K562 (cell line): ENCODE measurements at regions not wholly inside any gene's neighbourhood (a gene's known extent, or its start where the extent isn't known, plus 50 kb on each side); places are given as distances from the start of the nearest gene placed in this dataset.

Experiments used
- BACH1 ChIP-seq: fragments of 200-800 bp; sonication (Bioruptor generic); IDR thresholded peaks from 2 replicates; pipeline ENCODE4 v1.6.1; 2016; ENCODE audit warnings: missing genetic modification characterization, missing compliant biosample characterization
- ESRRA ChIP-seq: fragments of 450-650 bp; IDR thresholded peaks from 2 replicates; pipeline ENCODE4 v1.6.1; 2014; ENCODE audit warnings: low read depth, mild to moderate bottlenecking, moderate library complexity, borderline replicate concordance
- KDM1A ChIP-seq, 2 experiments: fragments of 450-650 bp; IDR thresholded peaks; 2 replicates each; pipeline ENCODE4 v1.6.1; 2016; ENCODE audit warnings: mild to moderate bottlenecking in 2 of 2
- MXI1 ChIP-seq: IDR thresholded peaks from 2 replicates; pipeline ENCODE4 v1.6.1; 2011; ENCODE audit warnings: low read depth, mild to moderate bottlenecking, improper control_type of control experiment, low read length
- NBN ChIP-seq: fragments of 450-650 bp; IDR thresholded peaks from 2 replicates; pipeline ENCODE4 v1.6.1; 2016; ENCODE audit warnings: low read depth, mild to moderate bottlenecking
- SPI1 ChIP-seq: IDR thresholded peaks from 2 replicates; pipeline ENCODE4 v1.6.1; 2011; ENCODE audit warnings: low read depth, low read length, control low read depth, borderline replicate concordance
- ZEB2 ChIP-seq: fragments of 450-650 bp; IDR thresholded peaks from 2 replicates; pipeline ENCODE4 v1.6.1; 2016
- ZNF586 ChIP-seq: fragments of 450-650 bp; formaldehyde crosslinking; conservative IDR thresholded peaks from 2 replicates; pipeline ENCODE4 v1.4.0; 2020; ENCODE audit warnings: mild to moderate bottlenecking, moderate library complexity

DNA sequence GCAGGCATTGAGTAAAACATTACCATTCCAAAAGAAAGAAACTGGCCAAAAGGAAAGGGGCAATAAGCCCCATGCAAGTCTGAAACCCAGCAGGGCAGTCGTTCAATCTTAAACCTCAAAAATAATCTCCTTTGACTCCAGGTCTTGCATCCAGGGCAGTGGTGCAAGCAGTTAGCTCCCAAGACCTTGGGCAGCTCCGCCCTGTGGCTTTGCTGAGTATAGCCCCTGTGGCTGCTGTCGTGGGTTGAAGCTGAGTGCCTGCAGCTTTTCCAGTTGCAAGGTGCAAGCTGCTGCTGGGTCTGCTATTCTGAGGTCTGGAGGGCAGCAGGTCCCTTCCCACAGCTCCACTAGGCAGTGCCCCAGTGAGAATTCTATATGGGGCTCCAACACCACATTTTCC is 580.1 kb upstream of the AUTS2 start:
- no peak for TF ChIP-seq ESRRA
- TF ChIP-seq SPI1 = no peak
- TF ChIP-seq ZEB2 = no peak
- TF ChIP-seq BACH1 = no peak
- no peak for TF ChIP-seq NBN
- TF ChIP-seq ZNF586 = no peak
- no peak for TF ChIP-seq KDM1A (IDR thresholded peaks at IDR 0.05)
- no peak for TF ChIP-seq MXI1
